GM19463 (cell line): ENCODE measurements at regions not wholly inside any gene's neighbourhood (a gene's known extent, or its start where the extent isn't known, plus 50 kb on each side); places are given as distances from the start of the nearest gene placed in this dataset.

Source experiments
- ATAC-seq: cut with Tn5 transposase; IDR thresholded peaks from one replicate; pipeline ENCODE4 v1.9.1; 2021; ENCODE audit warnings: mild to moderate bottlenecking, moderate library complexity; ENCODE audit not compliant: unreplicated experiment

GRCh38 chr12:127690161-127690560, 576.8 kb upstream of the TMEM132C start:
- no peak for ATAC-seq

GRCh38 chr12:127696963-127697362, 570.0 kb upstream of the TMEM132C start:
- no peak for ATAC-seq

DNA sequence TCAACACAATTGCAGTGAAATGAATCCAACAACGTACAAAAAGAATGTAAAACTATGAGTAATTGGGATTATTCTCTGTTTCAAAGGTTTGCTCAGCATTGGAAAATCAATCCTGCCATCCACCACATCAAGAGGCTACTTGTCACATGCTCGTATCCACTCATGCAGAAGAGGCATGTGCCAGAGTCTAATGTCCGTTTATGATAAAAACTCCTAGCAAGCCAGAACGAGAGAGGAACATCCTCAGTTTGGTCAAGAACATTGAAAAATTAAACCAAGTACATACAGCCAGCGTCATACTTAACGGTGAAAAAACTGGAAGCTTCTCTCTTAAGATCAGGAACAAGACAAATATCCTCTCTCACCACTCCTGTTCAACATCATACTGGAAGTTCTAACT, 563.9 kb upstream of the TMEM132C start:
- ATAC-seq, result no peak

- ATAC-seq, result no peak
Measured at GRCh38 chr12:127711108-127711507, 555.9 kb upstream of the TMEM132C start.

- ATAC-seq, result no peak
Measured at GRCh38 chr12:127712561-127712960, 554.4 kb upstream of the TMEM132C start.

DNA sequence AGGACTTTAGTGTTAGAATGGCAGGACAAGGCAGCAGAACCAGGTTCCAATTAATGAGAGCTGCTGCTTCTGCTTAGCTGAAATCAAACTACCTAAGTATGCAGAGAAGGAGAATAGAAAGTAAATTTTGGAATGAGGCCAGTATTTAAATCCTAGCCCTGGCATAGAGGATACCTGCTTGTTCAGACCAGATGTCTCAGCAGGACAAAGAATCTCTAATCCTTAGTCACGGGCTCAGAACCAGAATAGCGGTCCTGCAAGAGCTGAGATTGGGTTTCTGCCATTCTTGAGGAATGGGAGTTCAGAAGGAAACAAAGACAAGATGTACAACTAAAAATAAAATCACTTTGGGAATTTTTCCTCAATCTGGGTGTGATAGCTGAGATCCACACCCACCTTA, 550.8 kb upstream of the TMEM132C start:
- ATAC-seq, result no peak

- ATAC-seq, result no peak
Measured at GRCh38 chr12:127717278-127717677, 549.7 kb upstream of the TMEM132C start.

GRCh38 chr12:127720334-127720733, 546.6 kb upstream of the TMEM132C start:
- no peak for ATAC-seq

DNA sequence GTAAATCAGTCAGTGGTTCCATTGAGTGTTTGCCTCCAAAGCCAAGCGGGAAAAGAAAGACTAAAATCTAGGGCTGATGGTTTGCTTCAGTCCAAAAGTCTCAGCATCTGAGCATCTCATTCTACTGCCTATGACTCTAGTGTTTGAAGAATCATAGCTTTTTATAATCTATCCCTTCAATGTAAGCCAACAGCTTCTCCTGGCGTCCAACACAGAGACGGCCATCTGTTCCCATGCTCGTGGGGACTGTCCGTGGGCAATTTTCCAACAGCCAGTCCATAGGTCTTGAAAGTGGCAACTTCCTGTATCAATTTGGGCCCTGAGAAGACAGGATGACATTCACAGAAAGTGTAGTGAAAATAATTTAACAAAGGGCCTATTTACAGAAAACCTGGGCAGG, 544.4 kb upstream of the TMEM132C start:
- ATAC-seq, result no peak

DNA sequence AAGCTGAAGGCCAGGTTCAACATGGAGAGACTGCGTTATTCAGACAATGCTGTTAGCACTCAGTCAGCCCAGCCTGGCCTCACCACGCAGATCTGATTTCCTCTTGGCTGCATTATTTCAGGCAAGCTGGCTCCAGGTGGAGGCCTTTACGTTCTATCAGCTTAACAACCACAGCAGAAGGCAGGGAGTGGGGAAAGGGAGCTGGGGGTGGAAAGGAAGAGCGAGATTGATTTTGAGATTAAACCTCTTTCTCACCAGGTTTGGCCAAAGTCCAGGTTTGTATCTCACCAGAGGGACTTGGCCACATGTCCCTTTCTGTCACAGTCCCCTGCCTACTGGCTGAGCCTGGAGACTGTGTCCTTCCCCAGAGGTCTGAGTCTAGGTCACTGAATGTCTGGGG, 543.7 kb upstream of the TMEM132C start:
- no peak for ATAC-seq

- no peak for ATAC-seq
Measured at GRCh38 chr12:127726671-127727315, 540.2 kb upstream of the TMEM132C start.

- ATAC-seq, result no peak
Measured at GRCh38 chr12:127728285-127728684, 538.7 kb upstream of the TMEM132C start.

DNA sequence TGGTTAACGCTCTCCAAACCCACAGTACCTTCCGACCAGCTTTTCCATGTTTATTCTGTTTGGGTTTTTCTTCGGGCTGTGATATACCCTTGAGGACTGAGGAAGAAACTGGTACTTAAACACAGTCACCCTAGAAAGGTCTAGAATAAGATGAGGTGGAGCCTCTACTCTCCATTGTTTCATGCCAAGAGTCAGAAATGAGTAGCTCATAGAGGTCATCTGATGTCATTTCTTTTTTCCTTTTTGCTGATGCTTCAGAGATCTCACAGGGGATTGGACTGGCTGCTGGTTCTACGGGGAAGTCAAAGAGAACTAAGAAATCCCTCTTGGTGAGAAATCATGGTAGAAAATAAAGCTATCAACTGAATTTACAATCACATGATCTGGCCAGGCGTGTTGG, 538.2 kb upstream of the TMEM132C start:
- ATAC-seq, result no peak

DNA sequence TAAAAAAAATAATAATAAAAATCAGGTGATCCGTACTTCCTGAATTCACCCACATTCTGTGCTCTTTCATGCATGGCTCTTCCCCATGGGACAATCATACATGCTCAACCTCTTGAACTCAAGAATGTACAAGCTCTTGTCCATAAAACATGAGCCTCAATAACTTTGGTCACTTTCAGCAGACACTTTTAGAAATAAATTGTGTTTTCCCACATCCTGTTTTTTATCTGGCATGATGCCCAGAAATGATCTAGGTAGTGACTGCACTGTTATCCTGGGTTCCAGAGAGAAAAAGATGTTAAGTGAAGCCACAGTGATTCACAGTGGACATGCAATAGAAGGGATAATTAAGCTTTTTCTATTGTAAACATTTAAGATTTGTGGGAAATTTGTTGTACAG, 537.6 kb upstream of the TMEM132C start:
- ATAC-seq, result no peak

DNA sequence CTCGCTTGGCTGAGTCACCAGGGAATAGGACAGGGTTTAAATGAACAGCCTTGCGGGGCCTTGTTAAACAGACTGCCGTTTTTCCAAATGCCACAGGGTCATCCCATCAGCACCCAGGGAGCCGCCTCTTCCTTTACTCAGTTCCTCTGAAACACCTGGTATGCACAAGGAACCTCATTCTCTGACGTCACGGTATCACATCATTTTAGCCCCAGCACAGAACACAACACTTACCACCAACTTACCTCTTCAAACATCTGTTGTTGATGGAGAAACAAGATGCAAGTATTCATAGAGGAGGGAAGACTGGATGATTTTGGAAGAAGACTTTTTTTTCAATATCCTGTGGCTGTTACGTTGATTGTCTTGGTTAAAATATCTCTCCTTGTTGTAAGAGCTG, 535.3 kb upstream of the TMEM132C start:
- ATAC-seq, result no peak

- ATAC-seq, result no peak
Measured at GRCh38 chr12:127742231-127742630, 524.7 kb upstream of the TMEM132C start.

DNA sequence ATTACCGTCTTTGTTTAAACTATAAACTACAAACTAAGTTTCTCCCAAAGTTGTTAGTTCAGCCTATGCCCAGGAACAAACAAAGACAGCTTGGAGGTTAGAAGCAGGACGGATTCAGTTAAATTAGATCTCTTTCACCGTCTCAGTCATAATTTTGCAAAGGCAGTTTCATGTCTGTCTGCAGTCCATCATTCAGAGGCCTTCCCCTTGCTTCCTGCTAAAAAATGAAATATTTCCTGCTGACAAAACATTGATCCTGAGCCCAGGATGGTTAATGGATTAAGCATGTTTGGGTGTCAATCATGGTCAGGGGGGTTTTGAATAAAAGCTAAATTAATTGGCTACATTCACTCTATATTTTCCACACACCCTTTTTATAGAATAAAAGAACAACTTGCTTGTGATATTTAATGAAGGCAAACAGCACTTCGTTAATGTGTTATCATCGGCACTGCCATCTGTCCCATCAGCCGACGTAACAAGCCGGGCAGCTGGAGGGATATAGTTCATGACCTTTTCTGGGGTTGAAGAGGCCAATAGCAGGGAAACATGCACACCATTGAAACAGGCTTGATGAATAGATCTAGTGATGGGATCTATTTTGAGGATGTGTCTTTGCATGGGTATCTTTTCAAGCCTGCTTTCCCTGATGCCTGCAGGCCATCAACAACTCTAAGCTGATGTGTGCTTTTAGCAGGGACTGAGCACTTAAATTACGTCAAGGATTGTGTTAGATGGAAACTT, 521.3 kb upstream of the TMEM132C start:
- ATAC-seq, result no peak

- ATAC-seq, result no peak
Measured at GRCh38 chr12:127749416-127749815, 517.6 kb upstream of the TMEM132C start.

- no peak for ATAC-seq
Measured at GRCh38 chr12:127750076-127750840, 516.7 kb upstream of the TMEM132C start.

DNA sequence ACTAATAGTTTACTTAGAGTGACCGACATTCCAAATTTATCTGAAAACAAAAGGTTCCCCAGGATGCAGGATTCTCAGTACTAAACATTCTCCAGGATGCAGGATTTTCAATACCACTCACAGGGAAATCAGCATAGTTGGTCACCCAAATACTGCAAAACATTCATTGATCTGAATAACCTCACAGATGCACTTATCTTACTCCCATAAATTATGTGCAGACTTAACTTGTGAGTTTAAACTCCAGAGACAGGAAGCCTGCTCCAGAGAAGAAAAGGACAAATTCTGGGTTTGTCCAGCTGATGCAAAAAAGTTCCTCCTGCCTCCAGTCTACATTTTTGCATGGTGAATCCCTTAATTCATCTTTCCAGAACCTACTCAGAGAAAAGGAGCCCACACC, 514.2 kb upstream of the TMEM132C start:
- ATAC-seq, result no peak

GRCh38 chr12:127760357-127760756, 506.6 kb upstream of the TMEM132C start:
- ATAC-seq, result no peak

- ATAC-seq, result no peak
Measured at GRCh38 chr12:127760996-127761395, 506.0 kb upstream of the TMEM132C start.
